Dendritic cell treated with granulocyte-macrophage colony-stimulating factor and Interleukin-4, amounts not matched to agents 40 ng/mL and 50 ng/mL, for 4 days (primary cell): ENCODE measurements at regions not wholly inside any gene's neighbourhood (a gene's known extent, or its start where the extent isn't known, plus 50 kb on each side); places are given as distances from the start of the nearest gene placed in this dataset.

Experiments
- H3K27ac Mint-ChIP-seq: one replicate; pipeline ENCODE4 v1.8.0; 2022; ENCODE audit warnings: mild to moderate bottlenecking, mixed read lengths
- H3K27me3 Mint-ChIP-seq: one replicate; pipeline ENCODE4 v1.8.0; 2022; ENCODE audit warnings: mild to moderate bottlenecking, mixed read lengths
- H3K36me3 Mint-ChIP-seq: one replicate; pipeline ENCODE4 v1.8.0; 2022; ENCODE audit warnings: low read depth, mixed read lengths
- H3K4me1 Mint-ChIP-seq: one replicate; pipeline ENCODE4 v1.8.0; 2022; ENCODE audit warnings: low read depth, mixed read lengths
- H3K4me3 Mint-ChIP-seq: one replicate; pipeline ENCODE4 v1.8.0; 2022; ENCODE audit warnings: mild to moderate bottlenecking, moderate library complexity, mixed read lengths
- H3K9me3 Mint-ChIP-seq: one replicate; pipeline ENCODE4 v1.8.0; 2022; ENCODE audit warnings: mixed read lengths
- intact Hi-C: fragments of 100-400 bp; cut with micrococcal nuclease; formaldehyde crosslinking; loops from one replicate; pipeline ENCODE4 v1.15.0; 2022

- H3K9me3 Mint-ChIP-seq, result no peaks in the 10 kb centered on the region
- H3K4me3 Mint-ChIP-seq, result no peak overlapping the region
- no peak overlapping the region for H3K27ac Mint-ChIP-seq
- intact Hi-C loops, result no loop called here
- no peaks in the 10 kb centered on the region for H3K36me3 Mint-ChIP-seq
- H3K4me1 Mint-ChIP-seq, result no peaks in the 10 kb centered on the region
- H3K27me3 Mint-ChIP-seq, result no peaks in the 10 kb centered on the region
These were observed 988.2 kb upstream of the MAP3K7 start for GRCh38 chr6:91575032-91575431.

DNA sequence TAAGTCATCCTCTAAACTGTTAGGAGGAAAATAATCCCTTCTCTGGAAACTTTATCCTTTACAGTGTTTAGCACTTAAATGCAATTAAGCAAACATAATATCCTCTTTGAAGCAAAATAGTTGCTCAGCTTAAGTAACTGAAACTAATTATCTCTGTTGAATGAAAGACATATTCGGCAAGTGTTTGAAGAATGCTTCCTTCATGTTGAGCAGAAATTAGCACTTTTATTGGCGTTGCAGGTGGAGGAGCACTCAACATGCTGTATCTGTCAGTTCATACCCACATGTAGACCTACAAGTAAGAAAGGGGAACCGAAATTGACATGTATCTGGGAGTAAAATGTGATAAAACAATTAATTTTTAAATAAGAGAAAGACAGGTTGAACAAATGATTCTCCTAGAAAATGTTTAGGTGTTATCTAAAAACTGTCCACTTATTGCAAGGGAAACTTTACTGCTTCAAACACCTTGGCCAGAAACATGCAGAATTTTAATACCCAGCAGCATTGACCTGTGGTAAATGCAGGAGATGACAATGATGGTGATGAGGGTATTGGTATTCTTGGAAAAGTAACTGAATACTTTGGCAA lies 987.0 kb upstream of the MAP3K7 start:
- Mint-ChIP-seq H3K4me1 (no peaks in the 10 kb centered on the region), H3K27ac (no peak overlapping the region)
- intact Hi-C loops, result no loop called here

DNA sequence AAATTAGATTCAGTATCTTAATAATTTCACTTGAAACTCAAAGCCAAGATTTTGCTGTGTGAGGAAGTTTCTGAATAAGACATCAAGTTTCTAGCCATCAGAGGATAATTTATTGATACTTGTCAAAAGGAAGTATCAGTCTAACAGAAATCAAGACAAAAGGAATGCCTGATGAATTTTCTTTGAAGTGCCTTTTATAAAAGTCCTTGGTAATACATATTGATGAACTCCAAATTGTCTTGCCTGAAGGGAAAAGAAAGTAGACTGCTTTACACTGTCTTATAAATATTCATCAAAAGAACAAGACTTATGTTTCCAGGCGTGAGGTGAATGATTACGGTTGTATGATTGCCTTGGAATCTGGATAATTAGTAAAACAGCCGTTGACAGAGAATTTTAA lies 986.0 kb upstream of the MAP3K7 start:
- Mint-ChIP-seq H3K27ac (no peak overlapping the region), H3K36me3 (no peaks in the 10 kb centered on the region), H3K9me3 (no peaks in the 10 kb centered on the region), H3K27me3 (no peaks in the 10 kb centered on the region), H3K4me1 (no peaks in the 10 kb centered on the region), H3K4me3 (no peak overlapping the region)
- intact Hi-C loops, result no loop called here

More for the DNA sequence above, 987.0 kb upstream of the MAP3K7 start:
- Mint-ChIP-seq H3K27me3 (no peaks in the 10 kb centered on the region), H3K9me3 (no peaks in the 10 kb centered on the region), H3K4me3 (no peak overlapping the region), H3K36me3 (no peaks in the 10 kb centered on the region)

DNA sequence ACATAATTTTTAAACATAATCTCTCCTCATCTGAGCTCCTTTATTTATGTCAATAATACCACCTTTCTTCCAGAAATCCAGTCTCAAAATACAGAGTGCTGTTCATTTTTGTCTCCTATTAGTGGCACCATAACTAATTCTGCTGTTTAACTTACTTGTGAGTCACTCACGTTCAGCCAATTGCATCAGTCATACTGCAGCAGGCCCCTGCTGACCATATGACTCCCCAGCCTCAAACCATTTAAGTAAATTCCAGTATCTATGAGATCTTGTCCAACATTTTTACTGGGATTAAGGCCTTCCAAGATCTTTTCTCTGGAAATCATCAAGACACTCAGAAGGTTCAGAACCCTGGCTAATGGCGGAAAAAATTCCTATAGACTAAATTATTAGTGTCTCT lies 982.2 kb upstream of the MAP3K7 start:
- H3K9me3 Mint-ChIP-seq, result peaks cover 2% of the 10 kb centered on the region
- intact Hi-C loops, result no loop called here
- no peaks in the 10 kb centered on the region for H3K27me3 Mint-ChIP-seq
- no peak overlapping the region for H3K4me3 Mint-ChIP-seq
- no peaks in the 10 kb centered on the region for H3K36me3 Mint-ChIP-seq
- no peak overlapping the region for H3K27ac Mint-ChIP-seq
- H3K4me1 Mint-ChIP-seq, result no peaks in the 10 kb centered on the region

DNA sequence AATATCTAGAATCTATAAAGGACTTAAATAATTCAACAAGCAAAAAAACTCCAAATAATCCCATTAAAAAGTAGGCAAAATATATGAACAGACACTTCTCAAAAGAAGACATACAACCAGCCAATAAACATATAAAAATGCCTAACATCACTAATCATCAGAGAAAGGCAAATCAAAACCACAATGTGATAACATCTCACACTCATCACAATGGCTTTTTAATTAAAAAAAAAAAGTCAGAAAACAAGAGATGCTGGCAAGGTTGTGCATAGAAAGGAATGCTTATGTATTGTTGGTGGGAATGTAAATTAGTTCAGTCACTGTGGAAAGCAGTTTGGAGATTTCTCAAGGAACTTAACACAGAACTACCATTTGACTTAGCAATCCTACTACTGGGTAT lies 979.6 kb upstream of the MAP3K7 start:
- no peak overlapping the region for H3K4me3 Mint-ChIP-seq
- H3K27ac Mint-ChIP-seq, result no peak overlapping the region
- H3K9me3 Mint-ChIP-seq, result peaks cover 17% of the 10 kb centered on the region
- no peaks in the 10 kb centered on the region for H3K36me3 Mint-ChIP-seq
- intact Hi-C loops, result no loop called here
- H3K4me1 Mint-ChIP-seq, result no peaks in the 10 kb centered on the region
- no peaks in the 10 kb centered on the region for H3K27me3 Mint-ChIP-seq

DNA sequence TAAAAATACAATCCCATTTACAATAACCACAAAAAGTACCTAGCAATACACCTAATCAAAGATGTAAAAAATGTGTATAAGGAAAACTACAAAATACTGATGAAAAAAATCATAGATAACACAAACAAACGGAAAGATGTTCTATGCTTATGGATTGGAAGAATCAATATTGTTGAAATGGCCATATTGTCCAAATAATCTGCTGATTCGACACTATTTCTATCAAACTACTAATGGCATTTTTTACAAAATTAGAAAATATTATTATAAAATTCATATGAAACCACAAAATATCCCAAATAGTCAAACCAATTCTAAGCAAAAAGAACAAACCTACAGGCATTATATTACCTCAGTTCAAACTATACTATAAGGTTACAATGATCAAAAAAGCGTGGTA lies 978.3 kb upstream of the MAP3K7 start:
- no peak overlapping the region for H3K4me3 Mint-ChIP-seq
- no peaks in the 10 kb centered on the region for H3K4me1 Mint-ChIP-seq
- intact Hi-C loops, result no loop called here
- no peaks in the 10 kb centered on the region for H3K27me3 Mint-ChIP-seq
- H3K27ac Mint-ChIP-seq, result no peak overlapping the region
- H3K36me3 Mint-ChIP-seq, result no peaks in the 10 kb centered on the region
- peaks cover 25% of the 10 kb centered on the region for H3K9me3 Mint-ChIP-seq

DNA sequence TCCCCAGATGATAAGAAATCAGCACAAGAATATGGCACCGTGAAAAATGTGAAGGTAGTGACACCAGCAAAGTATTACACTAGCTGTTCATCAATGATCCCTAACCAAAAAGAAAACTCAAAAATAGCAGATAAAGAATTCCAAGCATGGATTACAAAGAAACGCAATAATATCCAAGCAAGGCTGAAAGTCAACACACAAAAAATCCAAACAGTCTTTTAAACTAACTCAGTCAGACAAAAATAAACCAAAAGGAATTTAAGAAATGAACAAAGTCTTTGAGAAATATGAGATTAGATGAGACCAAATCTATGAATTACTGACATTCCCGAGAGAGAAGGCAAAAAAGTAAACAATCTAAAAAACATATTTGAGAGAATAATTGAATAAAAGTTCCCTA lies 976.1 kb upstream of the MAP3K7 start:
- Mint-ChIP-seq H3K27me3 (no peaks in the 10 kb centered on the region), H3K4me1 (no peaks in the 10 kb centered on the region), H3K9me3 (peaks cover 25% of the 10 kb centered on the region), H3K4me3 (no peak overlapping the region), H3K36me3 (no peaks in the 10 kb centered on the region), H3K27ac (no peak overlapping the region)
- intact Hi-C loops, result no loop called here

- intact Hi-C loops, result no loop called here
- H3K36me3 Mint-ChIP-seq, result no peaks in the 10 kb centered on the region
- H3K9me3 Mint-ChIP-seq, result peaks cover 25% of the 10 kb centered on the region
- no peak overlapping the region for H3K4me3 Mint-ChIP-seq
- H3K4me1 Mint-ChIP-seq, result no peaks in the 10 kb centered on the region
- no peaks in the 10 kb centered on the region for H3K27me3 Mint-ChIP-seq
- no peak overlapping the region for H3K27ac Mint-ChIP-seq
These were observed 973.5 kb upstream of the MAP3K7 start for GRCh38 chr6:91560409-91560808.

GRCh38 chr6:91540902-91541301 lies 954.0 kb upstream of the MAP3K7 start:
- H3K36me3 Mint-ChIP-seq, result no peaks in the 10 kb centered on the region
- no peaks in the 10 kb centered on the region for H3K9me3 Mint-ChIP-seq
- H3K27ac Mint-ChIP-seq, result no peak overlapping the region
- H3K27me3 Mint-ChIP-seq, result no peaks in the 10 kb centered on the region
- no peak overlapping the region for H3K4me3 Mint-ChIP-seq
- intact Hi-C loops, result no loop called here
- H3K4me1 Mint-ChIP-seq, result no peaks in the 10 kb centered on the region

- no peak overlapping the region for H3K27ac Mint-ChIP-seq
- no peaks in the 10 kb centered on the region for H3K36me3 Mint-ChIP-seq
- H3K27me3 Mint-ChIP-seq, result no peaks in the 10 kb centered on the region
- H3K4me1 Mint-ChIP-seq, result no peaks in the 10 kb centered on the region
- H3K9me3 Mint-ChIP-seq, result no peaks in the 10 kb centered on the region
- no peak overlapping the region for H3K4me3 Mint-ChIP-seq
- intact Hi-C loops, result no loop called here
These were observed 952.6 kb upstream of the MAP3K7 start for GRCh38 chr6:91539456-91539855.

DNA sequence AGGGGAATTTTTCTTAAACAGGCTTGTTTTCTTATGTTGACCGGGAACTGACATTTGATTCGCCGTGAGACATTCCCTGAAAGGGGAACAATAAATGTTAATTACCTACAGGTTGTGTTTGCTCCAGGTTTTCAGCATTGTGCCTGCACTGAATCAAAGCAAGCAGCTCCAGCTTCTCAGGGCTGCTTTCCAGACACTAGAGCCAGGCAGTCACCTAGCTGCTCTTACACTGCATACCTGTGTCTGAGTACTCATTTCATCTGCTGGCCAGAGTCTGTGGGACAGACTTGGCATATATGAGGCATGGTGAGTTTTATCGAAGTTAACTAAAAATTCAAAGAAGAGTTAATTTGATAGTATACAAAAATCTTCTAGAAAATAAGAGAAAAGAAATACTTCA lies 951.8 kb upstream of the MAP3K7 start:
- no peaks in the 10 kb centered on the region for H3K36me3 Mint-ChIP-seq
- no peak overlapping the region for H3K4me3 Mint-ChIP-seq
- H3K27me3 Mint-ChIP-seq, result no peaks in the 10 kb centered on the region
- intact Hi-C loops, result no loop called here
- H3K27ac Mint-ChIP-seq, result no peak overlapping the region
- H3K4me1 Mint-ChIP-seq, result no peaks in the 10 kb centered on the region
- no peaks in the 10 kb centered on the region for H3K9me3 Mint-ChIP-seq

DNA sequence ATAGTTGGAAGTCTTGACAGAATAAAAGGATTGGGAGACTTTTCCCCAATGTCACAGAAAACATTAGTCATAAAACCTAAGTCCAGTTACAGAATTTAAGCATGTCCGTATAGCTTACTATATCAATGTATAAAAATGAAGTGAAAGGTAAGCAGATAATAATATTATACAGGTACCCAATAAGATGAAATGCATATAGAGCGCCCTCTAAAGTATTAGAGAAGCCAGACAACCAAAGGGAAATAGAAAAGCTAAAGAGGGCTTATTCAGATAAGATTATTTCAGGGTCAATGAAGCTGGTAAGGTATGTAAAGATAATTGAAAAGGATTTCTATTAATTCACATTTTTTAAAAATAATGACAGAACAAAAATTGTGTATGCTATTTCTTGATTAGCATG lies 947.7 kb upstream of the MAP3K7 start:
- no peaks in the 10 kb centered on the region for H3K27me3 Mint-ChIP-seq
- H3K4me3 Mint-ChIP-seq, result no peak overlapping the region
- intact Hi-C loops, result no loop called here
- no peaks in the 10 kb centered on the region for H3K4me1 Mint-ChIP-seq
- no peaks in the 10 kb centered on the region for H3K9me3 Mint-ChIP-seq
- no peak overlapping the region for H3K27ac Mint-ChIP-seq
- no peaks in the 10 kb centered on the region for H3K36me3 Mint-ChIP-seq

- Mint-ChIP-seq H3K27ac (no peak overlapping the region), H3K9me3 (no peaks in the 10 kb centered on the region), H3K36me3 (no peaks in the 10 kb centered on the region), H3K4me1 (no peaks in the 10 kb centered on the region), H3K4me3 (no peak overlapping the region), H3K27me3 (no peaks in the 10 kb centered on the region)
- intact Hi-C loops, result no loop called here
These were observed 936.6 kb upstream of the MAP3K7 start for GRCh38 chr6:91523511-91523910.

GRCh38 chr6:91521999-91522398 lies 935.1 kb upstream of the MAP3K7 start:
- H3K27me3 Mint-ChIP-seq, result no peaks in the 10 kb centered on the region
- no peaks in the 10 kb centered on the region for H3K36me3 Mint-ChIP-seq
- no peaks in the 10 kb centered on the region for H3K4me1 Mint-ChIP-seq
- no peaks in the 10 kb centered on the region for H3K9me3 Mint-ChIP-seq
- no peak overlapping the region for H3K27ac Mint-ChIP-seq
- intact Hi-C loops, result no loop called here
- H3K4me3 Mint-ChIP-seq, result no peak overlapping the region

DNA sequence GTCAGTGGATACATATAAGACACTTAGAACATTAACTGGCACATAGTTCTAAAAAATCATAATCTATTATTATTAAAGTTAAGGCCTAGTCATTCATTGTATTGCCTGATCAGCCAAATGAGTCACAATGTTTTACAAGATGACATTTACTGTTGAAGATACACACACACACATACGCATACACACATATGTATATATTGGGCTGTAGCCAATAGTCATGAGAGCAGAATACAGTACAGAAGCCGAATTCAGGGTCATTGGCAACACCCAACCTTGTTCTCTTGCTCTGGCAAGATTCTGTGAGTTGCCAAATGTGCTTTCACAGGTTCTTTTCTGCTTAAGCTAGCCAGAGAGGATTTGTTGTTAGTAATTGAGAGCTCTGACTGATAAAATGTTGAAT lies 922.8 kb upstream of the MAP3K7 start:
- Mint-ChIP-seq H3K9me3 (no peaks in the 10 kb centered on the region), H3K27me3 (no peaks in the 10 kb centered on the region), H3K4me1 (no peaks in the 10 kb centered on the region), H3K36me3 (no peaks in the 10 kb centered on the region), H3K27ac (no peak overlapping the region), H3K4me3 (no peak overlapping the region)
- intact Hi-C loops, result no loop called here
